ENCODE measurements at regions not wholly inside any gene's neighbourhood (a gene's known extent, or its start where the extent isn't known, plus 50 kb on each side); places are given as distances from the start of the nearest gene placed in this dataset.

- no peak overlapping the region for H3K4me3 ChIP-seq (ENCODE audit: control extremely low read depth in 1 of 5, extremely low read depth in 1 of 5, insufficient read depth in 1 of 5, low read depth in 2 of 5, low read length in 4 of 5)
- WGBS (ENCODE audit: insufficient coverage), result 60% methylated on average over 1 of the region's 5 CpGs
- H2AFZ ChIP-seq (ENCODE audit: insufficient read depth, low read depth, low read length, poor library complexity, severe bottlenecking), result no peak overlapping the region
- TF ChIP-seq, protein P1, sequence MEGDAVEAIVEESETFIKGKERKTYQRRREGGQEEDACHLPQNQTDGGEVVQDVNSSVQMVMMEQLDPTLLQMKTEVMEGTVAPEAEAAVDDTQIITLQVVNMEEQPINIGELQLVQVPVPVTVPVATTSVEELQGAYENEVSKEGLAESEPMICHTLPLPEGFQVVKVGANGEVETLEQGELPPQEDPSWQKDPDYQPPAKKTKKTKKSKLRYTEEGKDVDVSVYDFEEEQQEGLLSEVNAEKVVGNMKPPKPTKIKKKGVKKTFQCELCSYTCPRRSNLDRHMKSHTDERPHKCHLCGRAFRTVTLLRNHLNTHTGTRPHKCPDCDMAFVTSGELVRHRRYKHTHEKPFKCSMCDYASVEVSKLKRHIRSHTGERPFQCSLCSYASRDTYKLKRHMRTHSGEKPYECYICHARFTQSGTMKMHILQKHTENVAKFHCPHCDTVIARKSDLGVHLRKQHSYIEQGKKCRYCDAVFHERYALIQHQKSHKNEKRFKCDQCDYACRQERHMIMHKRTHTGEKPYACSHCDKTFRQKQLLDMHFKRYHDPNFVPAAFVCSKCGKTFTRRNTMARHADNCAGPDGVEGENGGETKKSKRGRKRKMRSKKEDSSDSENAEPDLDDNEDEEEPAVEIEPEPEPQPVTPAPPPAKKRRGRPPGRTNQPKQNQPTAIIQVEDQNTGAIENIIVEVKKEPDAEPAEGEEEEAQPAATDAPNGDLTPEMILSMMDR (IDR thresholded peaks at IDR 0.05), result no peak
- TF ChIP-seq EZH2 (IDR thresholded peaks at IDR 0.05; ENCODE audit: borderline replicate concordance, insufficient read depth, low read depth, low read length, poor library complexity, severe bottlenecking), result no peak
- H3K27me3 Mint-ChIP-seq, result no peaks in the 10 kb centered on the region
- ChIA-PET CTCF (no interaction called here), POLR2A (no interaction called here)
- H3K4me1 ChIP-seq (ENCODE audit: control insufficient read depth in 2 of 2, insufficient read depth in 2 of 2, low read length in 2 of 2), result no peaks in the 10 kb centered on the region
- no peak overlapping the region for H3K9ac ChIP-seq (ENCODE audit: low read length)
- H3K9me3 ChIP-seq (ENCODE audit: control extremely low read depth in 1 of 3, control insufficient read depth in 2 of 3, insufficient read depth in 1 of 3, low read length in 2 of 3), result peaks cover 0 to 2% (median 1%) of the 10 kb centered on the region in 3 donors
- H3K4me2 ChIP-seq (replicated peaks; ENCODE audit: low read depth, low read length, poor library complexity, severe bottlenecking), result no peak overlapping the region
- no peaks in the 10 kb centered on the region for H3K36me3 ChIP-seq (replicated peaks in 1 of 2; ENCODE audit: control extremely low read depth in 1 of 2, control insufficient read depth in 1 of 2, extremely low read depth in 1 of 2, insufficient read depth in 2 of 2, low read length in 1 of 2)
- peaks cover 2% of the 10 kb centered on the region for H3K4me1 Mint-ChIP-seq
- no peaks in the 10 kb centered on the region for H3K27me3 ChIP-seq (replicated peaks in 1 of 4; ENCODE audit: control extremely low read depth in 1 of 4, control insufficient read depth in 3 of 4, insufficient read depth in 4 of 4, low read length in 3 of 4)
- H3K9me3 Mint-ChIP-seq (ENCODE audit: insufficient read depth), result peaks cover 2% of the 10 kb centered on the region
- ATAC-seq (ENCODE audit: low read depth), result no peak
- no peaks in the 10 kb centered on the region for H4K20me1 ChIP-seq (ENCODE audit: control insufficient read depth, insufficient read depth, low read length, poor library complexity, severe bottlenecking)
- H3K79me2 ChIP-seq (ENCODE audit: control insufficient read depth, insufficient read depth, low read length), result no peaks in the 10 kb centered on the region
- intact Hi-C loops (cut with micrococcal nuclease), result no loop called here
- DNase-seq, result no peak
- H3K4me3 Mint-ChIP-seq, result no peak overlapping the region
- H3K27ac ChIP-seq (ENCODE audit: low read length in 2 of 2), result no peak overlapping the region
- H3K27ac Mint-ChIP-seq, result no peak overlapping the region
Observed at GRCh38 chr5:91263898-91264297, 119.2 kb downstream of the ARRDC3 start.

DNA sequence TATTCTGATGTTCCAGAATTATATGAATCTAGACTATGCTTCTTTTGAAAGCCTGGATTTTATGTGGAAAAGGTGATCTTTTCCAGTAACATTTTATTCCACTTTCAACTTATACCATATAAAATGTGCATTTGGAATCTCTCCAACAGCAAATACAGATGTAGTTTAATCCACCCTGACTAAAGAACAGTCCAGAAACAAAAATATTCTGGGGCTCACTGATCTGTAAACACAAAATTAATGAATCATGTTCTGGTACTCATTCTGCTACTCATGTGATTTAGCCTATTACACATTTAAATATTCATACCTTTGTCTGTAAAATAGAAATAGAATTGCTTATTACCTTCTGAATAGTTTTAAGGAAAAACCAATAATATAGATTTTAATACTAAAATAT lies 125.8 kb downstream of the ARRDC3 start:
- Histone ChIP-seq H3K9ac (ENCODE audit: low read length) (no peak overlapping the region), H3K4me2 (replicated peaks; ENCODE audit: low read depth, low read length, poor library complexity, severe bottlenecking) (no peak overlapping the region), H3K4me1 (ENCODE audit: control insufficient read depth in 2 of 2, insufficient read depth in 2 of 2, low read length in 2 of 2) (no peaks in the 10 kb centered on the region), H4K20me1 (ENCODE audit: control insufficient read depth, insufficient read depth, low read length, poor library complexity, severe bottlenecking) (no peaks in the 10 kb centered on the region), H3K36me3 (replicated peaks in 1 of 2; ENCODE audit: control extremely low read depth in 1 of 2, control insufficient read depth in 1 of 2, extremely low read depth in 1 of 2, insufficient read depth in 2 of 2, low read length in 1 of 2) (no peaks in the 10 kb centered on the region), H3K27me3 (replicated peaks in 1 of 4; ENCODE audit: control extremely low read depth in 1 of 4, control insufficient read depth in 3 of 4, insufficient read depth in 4 of 4, low read length in 3 of 4) (peaks cover 0 to 3% (median 1%) of the 10 kb centered on the region in 4 experiments), H3K79me2 (ENCODE audit: control insufficient read depth, insufficient read depth, low read length) (no peaks in the 10 kb centered on the region), H3K4me3 (ENCODE audit: control extremely low read depth in 1 of 5, extremely low read depth in 1 of 5, insufficient read depth in 1 of 5, low read depth in 2 of 5, low read length in 4 of 5) (no peak overlapping the region), H2AFZ (ENCODE audit: insufficient read depth, low read depth, low read length, poor library complexity, severe bottlenecking) (no peak overlapping the region), H3K9me3 (ENCODE audit: control extremely low read depth in 1 of 3, control insufficient read depth in 2 of 3, insufficient read depth in 1 of 3, low read length in 2 of 3) (no peaks in the 10 kb centered on the region), H3K27ac (ENCODE audit: low read length in 2 of 2) (no peak overlapping the region)
- ChIA-PET CTCF (no interaction called here), POLR2A (no interaction called here)
- DNase-seq (no peak), ATAC-seq (ENCODE audit: low read depth) (no peak)
- Mint-ChIP-seq H3K27ac (no peak overlapping the region), H3K4me1 (no peaks in the 10 kb centered on the region), H3K4me3 (no peak overlapping the region), H3K9me3 (ENCODE audit: insufficient read depth) (no peaks in the 10 kb centered on the region), H3K27me3 (peaks cover 11% of the 10 kb centered on the region)
- TF ChIP-seq, protein P1 (IDR thresholded peaks at IDR 0.05), result no peak
- no peak for TF ChIP-seq EZH2 (IDR thresholded peaks at IDR 0.05; ENCODE audit: borderline replicate concordance, insufficient read depth, low read depth, low read length, poor library complexity, severe bottlenecking)
- intact Hi-C loops (cut with micrococcal nuclease), result no loop called here
